ENCODE measurements at regions not wholly inside any gene's neighbourhood (a gene's known extent, or its start where the extent isn't known, plus 50 kb on each side); places are given as distances from the start of the nearest gene placed in this dataset.
"Not testable (repeated sequence)": the region's sequence is repeated elsewhere in the genome, so short reads cannot be mapped to it uniquely, and the experiment has no call there.

DNA sequence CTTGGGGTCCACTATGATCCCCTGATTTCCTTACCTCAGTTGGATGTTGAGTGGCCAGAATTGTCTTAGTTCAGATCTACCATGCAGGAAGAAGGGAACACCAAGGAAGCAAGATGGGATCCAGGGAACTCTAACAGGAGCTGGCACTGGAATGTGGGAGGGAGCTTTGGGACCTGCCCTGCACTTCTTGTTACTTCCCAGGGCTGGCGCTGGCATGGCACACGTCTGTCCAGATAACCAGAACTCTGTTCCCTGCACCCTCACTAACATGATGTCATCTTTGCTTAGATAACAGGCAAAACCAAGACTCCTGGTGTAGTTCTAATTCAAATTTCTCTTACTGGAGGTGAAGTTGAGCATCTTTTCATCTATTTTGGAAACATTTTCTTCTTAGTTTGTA is 550.0 kb downstream of the MN1 start:
- no peak for DNase-seq
- peaks cover 4% of the 10 kb centered on the region in 2 donors for H3K36me3 Mint-ChIP-seq
- no peaks in the 10 kb centered on the region for H3K27me3 Mint-ChIP-seq
- H3K9me3 Mint-ChIP-seq, result peaks cover 7 to 12% of the 10 kb centered on the region in 2 donors
- no peak for ATAC-seq (replicated peaks)
- peaks cover 0 to 2% of the 10 kb centered on the region in 2 donors for H3K4me1 Mint-ChIP-seq
- H3K4me3 Mint-ChIP-seq, result no peak overlapping the region
- no peak overlapping the region for H3K27ac Mint-ChIP-seq

DNA sequence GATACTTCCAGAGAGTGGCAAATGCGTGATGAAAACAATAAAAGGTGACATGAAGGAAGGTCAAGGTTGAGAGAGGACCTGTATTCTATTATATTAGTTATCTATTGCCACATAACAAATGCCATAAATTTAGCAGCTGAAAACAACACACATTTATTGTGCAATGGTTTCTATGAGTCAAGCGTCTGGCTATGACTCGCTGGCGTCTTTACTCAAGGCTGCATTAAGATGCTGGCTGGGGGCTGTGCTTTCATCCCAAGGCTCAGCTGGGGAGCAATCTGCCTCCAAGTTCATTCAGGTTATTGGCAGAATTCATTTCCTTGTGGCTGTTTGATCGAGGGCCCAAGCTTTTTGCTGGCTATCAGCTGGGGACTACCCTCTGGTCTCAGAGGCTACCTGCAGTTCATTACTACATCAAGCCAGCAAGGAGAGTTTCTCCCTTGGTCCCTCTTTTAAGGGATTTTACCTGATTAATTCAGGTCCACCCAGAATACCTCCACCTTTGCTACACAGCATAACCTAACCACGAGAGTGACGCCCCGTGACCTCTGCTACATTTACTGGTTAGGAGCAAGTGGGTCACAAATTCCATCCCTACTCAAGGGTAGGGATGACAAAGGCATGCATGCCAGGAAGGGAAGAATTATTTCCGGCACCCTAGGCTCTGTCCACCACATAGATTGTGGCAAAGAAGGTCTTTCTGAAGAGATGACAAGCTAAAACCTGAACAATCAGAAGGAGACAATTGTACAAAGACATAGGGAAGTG is 549.1 kb downstream of the MN1 start:
- Mint-ChIP-seq H3K27me3 (no peaks in the 10 kb centered on the region), H3K4me3 (no peak overlapping the region), H3K9me3 (peaks cover 5 to 10% of the 10 kb centered on the region in 2 donors), H3K36me3 (peaks cover 4% of the 10 kb centered on the region in 2 donors), H3K4me1 (peaks cover 0 to 2% of the 10 kb centered on the region in 2 donors), H3K27ac (no peak overlapping the region)
- DNase-seq, result no peak
- ATAC-seq (replicated peaks), result no peak

GRCh38 chr22:27253108-27253902 is 548.3 kb downstream of the MN1 start:
- H3K4me3 Mint-ChIP-seq, result no peak overlapping the region
- peaks cover 4% of the 10 kb centered on the region in 2 donors for H3K36me3 Mint-ChIP-seq
- no peaks in the 10 kb centered on the region for H3K27me3 Mint-ChIP-seq
- DNase-seq (no peak), ATAC-seq (replicated peaks) (no peak)
- peaks cover 5 to 10% of the 10 kb centered on the region in 2 donors for H3K9me3 Mint-ChIP-seq
- H3K27ac Mint-ChIP-seq, result no peak overlapping the region
- no peaks in the 10 kb centered on the region for H3K4me1 Mint-ChIP-seq

DNA sequence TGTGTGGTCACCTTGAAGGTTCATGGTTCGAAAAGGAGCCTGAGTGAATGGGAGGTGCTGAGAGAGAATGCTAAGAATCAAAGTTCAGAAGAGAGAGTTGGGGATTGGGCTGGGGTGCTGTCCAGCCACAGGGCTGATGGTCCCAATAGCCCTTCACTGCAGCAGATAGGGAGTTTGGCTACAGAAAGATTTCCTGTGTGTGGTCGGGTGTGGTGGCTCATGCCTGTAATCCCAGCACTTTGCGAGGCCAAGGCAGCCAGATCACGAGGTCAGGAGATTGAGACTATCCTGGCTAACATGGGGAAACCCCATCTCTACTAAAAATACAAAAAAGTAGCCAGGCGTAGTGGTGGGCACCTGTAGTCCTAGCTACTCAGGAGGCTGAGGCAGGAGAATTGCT is 547.5 kb downstream of the MN1 start:
- not testable (repeated sequence) for DNase-seq; H3K4me3 Mint-ChIP-seq; H3K27ac Mint-ChIP-seq; H3K4me1 Mint-ChIP-seq; ATAC-seq (replicated peaks); H3K27me3 Mint-ChIP-seq; H3K36me3 Mint-ChIP-seq
- peaks cover 5 to 12% of the 10 kb centered on the region in 2 donors for H3K9me3 Mint-ChIP-seq

DNA sequence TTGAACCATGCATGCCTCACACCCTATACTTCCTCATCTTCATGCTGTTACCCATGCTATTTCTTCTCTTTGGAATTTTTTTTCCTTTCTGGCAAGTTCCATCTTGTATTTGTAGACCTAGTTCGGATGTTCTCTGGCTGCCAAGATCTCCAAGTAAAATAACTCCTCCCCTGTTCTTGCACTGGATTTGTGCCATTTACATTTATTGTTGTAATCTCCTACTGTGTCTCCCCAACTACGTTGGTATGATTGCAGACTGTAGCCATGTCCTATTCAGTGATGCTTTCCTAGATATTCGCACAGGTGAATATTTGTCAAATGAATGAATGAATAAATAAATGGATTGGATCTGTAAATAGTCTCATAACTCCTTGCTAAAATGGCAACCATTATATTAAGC is 546.0 kb downstream of the MN1 start:
- Mint-ChIP-seq H3K9me3 (peaks cover 5 to 12% of the 10 kb centered on the region in 2 donors), H3K4me3 (no peak overlapping the region), H3K4me1 (no peaks in the 10 kb centered on the region), H3K27ac (no peak overlapping the region), H3K27me3 (peaks cover 7 to 9% of the 10 kb centered on the region in 2 donors), H3K36me3 (peaks cover 4% of the 10 kb centered on the region in 2 donors)
- DNase-seq (no peak), ATAC-seq (replicated peaks) (no peak)

DNA sequence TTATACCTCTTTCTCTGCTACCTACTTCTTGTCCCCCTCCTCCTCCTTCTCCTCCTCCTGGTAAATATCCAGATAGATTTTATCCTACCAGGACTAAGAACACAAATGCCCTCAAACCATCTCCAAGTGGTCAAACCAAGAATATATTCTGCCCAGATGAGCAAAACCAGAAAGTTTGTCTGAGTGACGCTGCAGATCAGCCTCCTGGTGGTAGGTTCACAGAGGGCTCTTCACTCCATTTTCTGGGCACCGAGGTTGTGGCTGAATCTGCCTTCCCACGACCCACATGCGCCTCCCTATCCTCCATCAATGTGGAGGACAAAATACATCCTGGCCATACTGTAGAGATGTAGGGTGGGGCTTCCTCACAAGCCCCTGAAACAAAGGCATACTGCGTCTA is 543.6 kb downstream of the MN1 start:
- H3K36me3 Mint-ChIP-seq, result peaks cover 4% of the 10 kb centered on the region in 2 donors
- no peak overlapping the region for H3K27ac Mint-ChIP-seq
- ATAC-seq (replicated peaks), result no peak
- H3K27me3 Mint-ChIP-seq, result peaks cover 7 to 9% of the 10 kb centered on the region in 2 donors
- H3K4me3 Mint-ChIP-seq, result no peak overlapping the region
- peaks cover 5 to 12% of the 10 kb centered on the region in 2 donors for H3K9me3 Mint-ChIP-seq
- H3K4me1 Mint-ChIP-seq, result no peaks in the 10 kb centered on the region
- DNase-seq, result no peak

DNA sequence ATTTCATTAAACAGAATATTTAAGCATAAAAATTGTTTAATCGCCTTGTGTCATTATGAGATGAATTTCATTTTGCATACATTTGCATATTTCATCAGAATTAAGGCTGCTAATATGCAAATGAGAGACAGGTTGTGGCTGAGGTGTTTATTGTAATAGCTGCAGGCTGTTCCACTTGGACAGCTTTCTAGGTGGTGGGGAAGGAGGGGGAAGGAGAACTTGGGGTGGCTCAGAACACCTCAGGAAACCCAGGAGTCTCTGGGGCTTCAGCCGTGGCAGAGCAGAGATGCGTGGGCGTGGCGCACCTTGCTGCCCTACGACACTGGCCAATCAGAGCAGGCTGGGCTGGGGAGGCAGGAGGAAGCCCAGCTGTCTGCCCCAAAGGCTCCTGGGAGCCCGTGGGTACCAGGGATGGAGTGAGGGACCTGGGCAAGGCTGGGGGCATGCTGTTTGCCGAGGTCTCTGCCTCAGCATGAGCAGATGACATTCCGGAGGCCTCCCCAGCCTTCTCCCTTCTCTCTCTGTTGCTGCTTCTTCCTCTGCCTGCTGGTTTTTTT is 542.9 kb downstream of the MN1 start:
- peaks cover 4% of the 10 kb centered on the region in 2 donors for H3K36me3 Mint-ChIP-seq

DNA sequence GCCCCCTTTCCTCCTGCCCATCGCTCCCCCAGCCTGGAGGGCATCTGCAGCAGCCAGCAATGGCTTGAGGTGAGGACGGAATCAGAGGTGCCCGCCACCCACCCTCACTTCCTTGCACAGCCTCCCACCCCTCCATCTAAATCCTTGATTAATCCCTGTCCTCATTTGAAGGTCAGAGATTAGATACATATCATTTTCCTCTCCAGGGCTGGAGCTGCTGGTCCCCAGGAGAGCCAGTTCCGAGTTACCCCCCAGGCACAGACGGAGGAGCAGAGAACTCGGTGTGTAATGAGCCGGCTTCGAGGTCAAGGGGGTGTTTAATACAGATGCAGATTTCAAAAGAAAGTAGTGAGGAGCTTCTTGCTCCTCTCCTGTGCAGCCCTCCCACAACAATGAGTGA is 542.1 kb downstream of the MN1 start:
- ATAC-seq (replicated peaks) (no peak), DNase-seq (no peak)
- peaks cover 5 to 14% of the 10 kb centered on the region in 2 donors for H3K9me3 Mint-ChIP-seq
- no peak overlapping the region for H3K4me3 Mint-ChIP-seq
- H3K27me3 Mint-ChIP-seq, result peaks cover 7 to 18% of the 10 kb centered on the region in 2 donors
- H3K36me3 Mint-ChIP-seq, result peaks cover 4% of the 10 kb centered on the region in 2 donors
- no peak overlapping the region for H3K27ac Mint-ChIP-seq
- H3K4me1 Mint-ChIP-seq, result no peaks in the 10 kb centered on the region

More for the DNA sequence above, 542.9 kb downstream of the MN1 start:
- no peak overlapping the region for H3K4me3 Mint-ChIP-seq
- peaks cover 7 to 11% of the 10 kb centered on the region in 2 donors for H3K27me3 Mint-ChIP-seq
- no peak for DNase-seq
- no peak overlapping the region for H3K27ac Mint-ChIP-seq
- H3K4me1 Mint-ChIP-seq, result no peaks in the 10 kb centered on the region
- peaks cover 5 to 14% of the 10 kb centered on the region in 2 donors for H3K9me3 Mint-ChIP-seq
- ATAC-seq (replicated peaks), result no peak

DNA sequence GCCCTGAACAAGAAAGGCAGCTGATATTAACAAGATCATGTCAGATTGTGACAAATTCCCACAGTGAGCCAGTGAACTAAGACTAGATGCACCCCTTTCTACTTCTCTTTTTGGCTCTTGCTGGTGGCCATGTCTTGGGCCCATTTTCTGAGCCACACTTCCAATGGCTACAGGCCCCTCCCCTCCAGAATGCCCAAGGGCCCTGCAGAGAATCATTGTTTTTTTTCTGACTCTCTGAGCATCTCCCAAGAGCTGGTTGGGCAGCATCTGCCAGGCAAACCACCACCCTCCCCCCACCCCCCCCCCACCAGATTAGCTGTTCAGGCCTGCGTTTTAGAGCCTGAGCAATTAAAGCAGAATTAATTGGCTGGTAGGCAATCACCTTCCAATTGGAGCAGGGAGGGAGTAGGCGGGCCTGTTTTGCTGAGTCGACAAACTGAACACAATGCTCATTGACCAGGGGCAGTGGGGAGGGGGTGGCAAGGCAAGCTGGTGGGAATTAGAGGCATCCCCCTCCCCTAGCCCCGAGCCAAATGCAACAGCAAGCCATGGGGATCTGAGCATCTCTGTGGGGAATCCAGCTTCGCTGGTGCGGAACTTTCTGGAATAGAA is 541.4 kb downstream of the MN1 start:
- DNase-seq (no peak), ATAC-seq (replicated peaks) (no peak)
- Mint-ChIP-seq H3K9me3 (peaks cover 5 to 12% of the 10 kb centered on the region in 2 donors), H3K27ac (no peak overlapping the region), H3K36me3 (peaks cover 4% of the 10 kb centered on the region in 2 donors), H3K4me3 (no peak overlapping the region), H3K27me3 (peaks cover 7 to 18% of the 10 kb centered on the region in 2 donors), H3K4me1 (no peaks in the 10 kb centered on the region)

GRCh38 chr22:27262361-27262760 is 539.2 kb downstream of the MN1 start:
- no peak for ATAC-seq (replicated peaks)
- Mint-ChIP-seq H3K27me3 (peaks cover 7 to 18% of the 10 kb centered on the region in 2 donors), H3K4me1 (no peaks in the 10 kb centered on the region), H3K4me3 (no peak overlapping the region), H3K9me3 (peaks cover 0 to 4% of the 10 kb centered on the region in 2 donors), H3K27ac (no peak overlapping the region), H3K36me3 (no peaks in the 10 kb centered on the region)
- DNase-seq, result no peak

GRCh38 chr22:27264184-27264583 is 537.4 kb downstream of the MN1 start:
- H3K4me3 Mint-ChIP-seq, result no peak overlapping the region
- H3K36me3 Mint-ChIP-seq, result no peaks in the 10 kb centered on the region
- H3K27ac Mint-ChIP-seq, result no peak overlapping the region
- DNase-seq (no peak), ATAC-seq (replicated peaks) (no peak)
- peaks cover 0 to 2% of the 10 kb centered on the region in 2 donors for H3K9me3 Mint-ChIP-seq
- H3K27me3 Mint-ChIP-seq, result peaks cover 12 to 20% of the 10 kb centered on the region in 2 donors
- no peaks in the 10 kb centered on the region for H3K4me1 Mint-ChIP-seq

DNA sequence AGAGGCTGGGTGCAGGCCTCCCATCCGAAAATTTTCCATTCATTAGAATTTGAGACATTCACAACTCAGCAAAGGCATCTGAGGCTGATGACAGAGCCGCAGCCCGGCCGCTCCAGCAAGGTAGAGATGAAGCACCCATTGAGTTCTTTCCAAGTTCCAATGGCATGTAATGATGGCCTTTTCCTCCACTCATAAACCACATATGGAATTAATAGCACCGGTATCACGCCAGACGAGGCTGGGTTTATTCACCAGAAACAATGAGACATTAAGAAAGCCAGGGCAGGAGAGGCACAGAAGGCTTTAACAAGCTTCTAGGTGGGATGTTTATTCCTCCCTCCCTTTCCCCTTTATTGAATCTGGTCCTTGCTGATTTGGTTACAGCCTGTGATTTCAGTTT is 534.4 kb downstream of the MN1 start:
- no peak for ATAC-seq (replicated peaks)
- H3K36me3 Mint-ChIP-seq, result no peaks in the 10 kb centered on the region
- no peaks in the 10 kb centered on the region for H3K4me1 Mint-ChIP-seq
- H3K4me3 Mint-ChIP-seq, result no peak overlapping the region
- peaks cover 13 to 32% of the 10 kb centered on the region in 2 donors for H3K27me3 Mint-ChIP-seq
- peaks cover 0 to 2% of the 10 kb centered on the region in 2 donors for H3K9me3 Mint-ChIP-seq
- H3K27ac Mint-ChIP-seq, result no peak overlapping the region
- no peak for DNase-seq

GRCh38 chr22:27269751-27270543 is 531.6 kb downstream of the MN1 start:
- Mint-ChIP-seq H3K4me1 (no peaks in the 10 kb centered on the region), H3K27me3 (peaks cover 13 to 33% of the 10 kb centered on the region in 2 donors), H3K36me3 (no peaks in the 10 kb centered on the region), H3K27ac (no peak overlapping the region), H3K4me3 (no peak overlapping the region), H3K9me3 (peaks cover 0 to 3% of the 10 kb centered on the region in 2 donors)
- ATAC-seq (replicated peaks), result no peak
- no peak for DNase-seq

Data from stimulated activated naive B cell treated with anti-CD40 and anti-IgM and Interleukin-4, amounts not matched to agents 10 μg/mL and 1 μg/mL and 100 μg/mL, for 72 hours (primary cell).